Neural cell (in vitro differentiated cells): ENCODE measurements at regions not wholly inside any gene's neighbourhood (a gene's known extent, or its start where the extent isn't known, plus 50 kb on each side); places are given as distances from the start of the nearest gene placed in this dataset.

ENCODE experiments used
- CTCF ChIP-seq: fragments of 450-650 bp; IDR thresholded peaks from 2 replicates; pipeline ENCODE4 v1.5.1; 2014; ENCODE audit warnings: antibody characterized with exemption, mild to moderate bottlenecking, moderate library complexity; ENCODE audit not compliant: poor library complexity, severe bottlenecking
- EP300 ChIP-seq: fragments of 450-650 bp; conservative IDR thresholded peaks from 2 replicates; pipeline ENCODE4 v1.6.1; 2014; ENCODE audit warnings: antibody characterized with exemption, mild to moderate bottlenecking, moderate library complexity; ENCODE audit not compliant: poor library complexity, severe bottlenecking
- EZH2 ChIP-seq: fragments of 200-600, 300-800 bp; shearing (Covaris generic), sonication (generic); IDR thresholded peaks from 2 replicates; pipeline ENCODE4 v1.6.1; 2014; ENCODE audit warnings: antibody characterized with exemption, low read length, borderline replicate concordance, mild to moderate bottlenecking; ENCODE audit not compliant: insufficient read depth, poor library complexity, severe bottlenecking
- MXI1 ChIP-seq: fragments of 450-650 bp; conservative IDR thresholded peaks from 2 replicates; pipeline ENCODE4 v1.6.1; 2014; ENCODE audit warnings: antibody characterized with exemption, mild to moderate bottlenecking; ENCODE audit not compliant: poor library complexity, severe bottlenecking
- POLR2AphosphoS5 ChIP-seq: IDR thresholded peaks from 2 replicates; pipeline ENCODE4 v1.6.1; 2012
- RAD21 ChIP-seq: fragments of 450-650 bp; conservative IDR thresholded peaks from 2 replicates; pipeline ENCODE4 v1.6.1; 2014; ENCODE audit warnings: antibody characterized with exemption, mild to moderate bottlenecking, moderate library complexity
- SMC3 ChIP-seq: fragments of 450-650 bp; conservative IDR thresholded peaks from 2 replicates; pipeline ENCODE4 v1.6.1; 2014; ENCODE audit warnings: antibody characterized with exemption, mild to moderate bottlenecking, moderate library complexity; ENCODE audit not compliant: poor library complexity
- TAF1 ChIP-seq: IDR thresholded peaks from 2 replicates; pipeline ENCODE4 v1.6.1; 2012; ENCODE audit warnings: low read depth

- no peak for TF ChIP-seq EZH2
- TF ChIP-seq TAF1, result no peak
- TF ChIP-seq CTCF, result no peak
- no peak for TF ChIP-seq SMC3
- TF ChIP-seq POLR2AphosphoS5, result no peak
- no peak for TF ChIP-seq RAD21
- no peak for TF ChIP-seq MXI1
- TF ChIP-seq EP300, result no peak
Measured at GRCh38 chr18:8947566-8947965, 154.9 kb upstream of the NDUFV2 start.
